ENCODE measurements at regions not wholly inside any gene's neighbourhood (a gene's known extent, or its start where the extent isn't known, plus 50 kb on each side); places are given as distances from the start of the nearest gene placed in this dataset.
"Not testable (repeated sequence)": the region's sequence is repeated elsewhere in the genome, so short reads cannot be mapped to it uniquely, and the experiment has no call there.

DNA sequence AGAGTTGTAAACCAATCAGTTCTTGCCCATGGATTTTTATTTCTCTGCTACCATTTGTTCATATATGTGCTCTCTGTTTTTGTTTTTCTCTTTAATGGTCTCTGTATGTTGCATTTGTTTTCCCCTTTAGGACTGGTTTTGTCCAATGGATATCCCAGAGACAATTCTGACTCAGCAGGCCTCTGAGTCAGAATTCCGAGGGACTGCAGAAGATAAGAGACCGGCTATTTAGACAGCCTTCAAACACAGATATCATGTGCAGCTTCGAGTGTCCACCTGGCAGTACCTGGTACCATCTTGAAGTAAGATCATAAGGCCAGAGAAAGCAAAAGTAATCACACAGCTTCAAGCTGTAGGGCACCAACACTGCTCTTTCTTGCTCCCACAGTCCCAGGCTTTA lies 125.5 kb downstream of the ELOVL4 start:
- DNase-seq: no peak
- H3K27me3 Mint-ChIP-seq: peaks cover 32% of the 10 kb centered on the region
- no peaks in the 10 kb centered on the region for H3K9me3 Mint-ChIP-seq
- H3K4me1 Mint-ChIP-seq: no peaks in the 10 kb centered on the region
- H3K4me3 Mint-ChIP-seq: no peak overlapping the region
- ATAC-seq (ENCODE audit: low read depth): no peak
- H3K27ac Mint-ChIP-seq: no peak overlapping the region
- POLR2A ChIA-PET: no interaction called here
- no peaks in the 10 kb centered on the region for H3K36me3 Mint-ChIP-seq

DNA sequence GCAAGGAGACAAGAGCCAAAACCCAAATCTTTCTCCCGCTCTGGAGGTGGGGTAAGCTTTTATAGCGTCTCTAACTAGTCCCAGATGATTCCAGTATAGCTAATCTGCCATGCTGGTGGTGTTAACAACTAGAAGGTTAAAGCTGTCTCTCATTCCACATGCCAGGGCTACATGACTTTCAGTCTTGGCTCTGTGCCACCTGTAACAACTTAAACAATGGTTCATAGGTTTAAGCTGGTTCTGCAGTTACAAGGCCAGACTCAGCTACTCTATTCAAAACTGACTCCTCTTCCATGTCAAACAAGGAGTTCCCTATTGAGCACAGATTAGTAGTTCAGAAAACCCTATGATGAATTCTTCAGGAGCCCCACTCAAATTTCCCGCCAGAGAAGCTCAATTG lies 128.9 kb downstream of the ELOVL4 start:
- DNase-seq: no peak
- Mint-ChIP-seq H3K36me3 (no peaks in the 10 kb centered on the region), H3K9me3 (no peaks in the 10 kb centered on the region), H3K27me3 (peaks cover 5% of the 10 kb centered on the region), H3K4me3 (no peak overlapping the region), H3K27ac (no peak overlapping the region), H3K4me1 (no peaks in the 10 kb centered on the region)
- POLR2A ChIA-PET: no interaction called here
- ATAC-seq (ENCODE audit: low read depth): no peak

DNA sequence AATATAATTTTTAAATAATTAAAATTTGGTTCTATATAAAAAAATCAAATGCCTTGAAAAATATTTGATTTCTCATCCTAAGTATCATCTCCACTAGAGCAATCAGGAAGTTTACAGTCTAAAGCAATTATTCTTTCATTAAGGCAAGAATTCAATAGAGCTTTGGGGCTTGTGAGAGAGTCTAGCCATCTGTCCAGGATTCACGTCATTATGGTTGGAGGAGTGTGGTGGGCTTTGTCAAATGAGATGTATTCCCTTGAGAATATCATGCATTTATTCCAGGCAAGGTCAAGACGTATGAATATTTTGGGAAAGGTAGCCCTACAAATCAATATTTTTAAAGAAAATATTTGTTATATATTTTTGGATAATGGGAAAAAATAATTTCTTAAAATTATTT lies 132.4 kb downstream of the ELOVL4 start:
- DNase-seq: no peak
- ATAC-seq (ENCODE audit: low read depth): no peak
- Mint-ChIP-seq H3K4me1 (no peaks in the 10 kb centered on the region), H3K27ac (no peak overlapping the region), H3K9me3 (no peaks in the 10 kb centered on the region), H3K27me3 (peaks cover 1% of the 10 kb centered on the region), H3K4me3 (no peak overlapping the region), H3K36me3 (no peaks in the 10 kb centered on the region)
- POLR2A ChIA-PET: no interaction called here

DNA sequence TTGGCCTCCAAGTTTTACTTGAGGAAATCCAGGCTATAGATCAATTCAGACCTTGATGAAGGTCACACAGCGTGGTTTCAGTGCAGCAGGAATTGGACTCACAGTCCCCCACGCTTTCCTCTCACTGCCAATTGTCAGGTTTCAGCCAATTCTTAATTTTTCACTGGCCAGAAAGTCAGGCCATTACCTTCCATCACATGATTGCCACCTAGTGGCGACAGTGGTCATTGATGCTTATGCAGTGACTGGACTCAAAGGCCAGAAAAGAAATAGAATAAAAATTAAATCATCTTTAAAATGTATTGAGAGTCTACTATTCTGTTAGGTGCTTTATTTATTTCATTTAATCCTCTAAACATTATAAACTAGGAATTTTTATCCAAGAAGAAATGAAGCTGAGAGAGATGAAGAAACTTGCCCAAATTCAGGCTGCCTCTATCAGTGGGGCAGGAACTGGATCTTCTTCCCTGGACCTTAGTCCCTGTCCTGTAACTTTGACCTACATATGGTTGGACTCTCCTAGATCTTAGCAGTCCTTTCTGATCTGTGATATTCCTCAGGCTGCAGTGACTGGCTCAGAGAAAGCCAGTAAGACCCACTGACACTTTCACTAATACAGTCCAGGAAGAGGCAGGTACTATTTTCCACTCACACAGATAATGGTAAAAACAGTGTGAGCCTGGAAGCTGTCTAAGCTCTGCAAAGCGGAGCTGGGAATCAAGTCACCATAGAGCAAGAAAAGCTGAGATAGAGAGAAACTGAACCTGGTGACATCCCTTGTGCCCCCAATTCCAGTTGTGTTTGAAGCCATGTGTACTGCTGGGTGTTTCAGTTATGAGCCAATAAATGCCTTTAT lies 133.3 kb downstream of the ELOVL4 start:
- Mint-ChIP-seq H3K27me3 (peaks cover 2% of the 10 kb centered on the region), H3K27ac (no peak overlapping the region), H3K4me3 (no peak overlapping the region), H3K4me1 (no peaks in the 10 kb centered on the region), H3K36me3 (no peaks in the 10 kb centered on the region), H3K9me3 (no peaks in the 10 kb centered on the region)
- DNase-seq (peak; percentile 49), ATAC-seq (ENCODE audit: low read depth) (no peak)
- POLR2A ChIA-PET: no interaction called here

DNA sequence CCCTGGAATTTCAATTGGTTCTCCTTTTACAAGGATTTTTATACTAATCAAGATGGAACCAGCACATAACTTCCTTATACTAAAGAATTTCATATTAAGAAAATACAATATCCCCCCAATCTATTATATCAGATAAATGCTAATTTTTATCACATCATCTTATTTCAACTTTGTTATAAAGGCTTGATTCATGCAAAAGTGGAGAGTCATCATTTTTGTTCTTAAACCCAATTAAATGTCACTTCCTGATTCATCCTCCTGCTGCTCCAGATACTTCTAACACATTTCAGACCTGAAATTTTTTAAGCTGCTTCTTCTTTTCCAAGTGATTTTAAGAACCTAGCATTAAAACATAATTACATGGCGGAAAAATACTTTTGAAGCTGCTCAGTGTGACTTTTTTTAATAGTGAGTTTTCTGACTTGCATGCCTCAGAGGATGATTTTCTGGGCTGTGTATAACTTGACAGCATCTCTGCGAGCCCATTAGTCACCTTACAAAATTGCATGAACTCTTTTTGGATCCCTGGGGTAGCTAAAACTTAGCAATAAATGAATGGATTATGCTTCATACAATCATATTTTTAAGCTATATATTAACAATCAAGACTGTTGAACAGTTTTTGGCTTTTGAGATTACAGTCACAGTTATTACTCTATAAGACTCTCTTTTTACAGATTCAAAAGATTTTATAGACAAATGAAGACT lies 134.1 kb downstream of the ELOVL4 start:
- Mint-ChIP-seq H3K4me3 (no peak overlapping the region), H3K27ac (no peak overlapping the region), H3K4me1 (no peaks in the 10 kb centered on the region), H3K27me3 (peaks cover 7% of the 10 kb centered on the region), H3K36me3 (no peaks in the 10 kb centered on the region), H3K9me3 (no peaks in the 10 kb centered on the region)
- DNase-seq (no peak), ATAC-seq (ENCODE audit: low read depth) (no peak)
- POLR2A ChIA-PET: no interaction called here

DNA sequence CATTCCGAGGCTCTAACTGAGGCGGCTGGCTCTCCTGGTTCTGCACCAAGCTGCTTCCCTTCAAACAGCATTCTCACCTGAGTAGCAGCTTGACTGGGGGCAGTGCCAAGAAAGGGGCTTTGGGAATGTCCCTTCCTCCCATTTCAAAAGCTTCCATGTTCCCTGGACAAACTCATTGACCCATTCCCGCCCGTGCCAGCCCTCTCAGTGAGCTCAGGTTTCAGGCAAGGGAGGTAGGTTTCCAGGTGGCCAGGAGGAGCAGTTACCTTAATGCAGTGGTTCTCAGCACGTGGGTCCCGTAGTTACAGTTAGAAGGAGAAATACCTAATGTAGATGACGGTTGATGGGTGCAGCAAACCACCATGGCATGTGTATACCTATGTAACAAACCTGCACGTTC lies 135.2 kb downstream of the ELOVL4 start:
- Mint-ChIP-seq H3K36me3 (no peaks in the 10 kb centered on the region), H3K4me1 (no peaks in the 10 kb centered on the region), H3K9me3 (no peaks in the 10 kb centered on the region), H3K27ac (no peak overlapping the region), H3K27me3 (peaks cover 12% of the 10 kb centered on the region), H3K4me3 (no peak overlapping the region)
- POLR2A ChIA-PET: no interaction called here
- DNase-seq (no peak), ATAC-seq (ENCODE audit: low read depth) (no peak)

DNA sequence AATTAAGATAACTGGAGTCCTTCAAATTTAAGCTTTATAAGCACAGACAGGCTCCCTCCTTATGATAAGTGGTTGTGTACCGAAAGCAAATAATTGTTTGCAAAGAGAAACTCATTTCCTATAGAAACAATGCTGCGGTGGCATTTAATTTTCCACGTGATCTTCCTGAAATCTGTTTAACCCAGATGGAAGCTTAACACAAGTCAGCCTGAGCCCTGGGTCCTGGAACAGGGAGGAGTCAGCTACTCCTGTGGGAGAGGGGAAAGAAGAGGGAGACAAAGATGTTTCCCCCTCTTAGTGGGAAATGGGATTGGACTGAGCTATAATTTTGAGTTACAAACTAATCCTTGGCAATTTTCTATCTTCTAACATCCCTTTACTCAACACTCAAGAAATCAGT lies 136.5 kb downstream of the ELOVL4 start:
- no peaks in the 10 kb centered on the region for H3K36me3 Mint-ChIP-seq
- no peak overlapping the region for H3K27ac Mint-ChIP-seq
- POLR2A ChIA-PET: no interaction called here
- ATAC-seq (ENCODE audit: low read depth) (no peak), DNase-seq (no peak)
- no peaks in the 10 kb centered on the region for H3K9me3 Mint-ChIP-seq
- H3K4me1 Mint-ChIP-seq: no peaks in the 10 kb centered on the region
- H3K27me3 Mint-ChIP-seq: peaks cover 12% of the 10 kb centered on the region
- H3K4me3 Mint-ChIP-seq: no peak overlapping the region

DNA sequence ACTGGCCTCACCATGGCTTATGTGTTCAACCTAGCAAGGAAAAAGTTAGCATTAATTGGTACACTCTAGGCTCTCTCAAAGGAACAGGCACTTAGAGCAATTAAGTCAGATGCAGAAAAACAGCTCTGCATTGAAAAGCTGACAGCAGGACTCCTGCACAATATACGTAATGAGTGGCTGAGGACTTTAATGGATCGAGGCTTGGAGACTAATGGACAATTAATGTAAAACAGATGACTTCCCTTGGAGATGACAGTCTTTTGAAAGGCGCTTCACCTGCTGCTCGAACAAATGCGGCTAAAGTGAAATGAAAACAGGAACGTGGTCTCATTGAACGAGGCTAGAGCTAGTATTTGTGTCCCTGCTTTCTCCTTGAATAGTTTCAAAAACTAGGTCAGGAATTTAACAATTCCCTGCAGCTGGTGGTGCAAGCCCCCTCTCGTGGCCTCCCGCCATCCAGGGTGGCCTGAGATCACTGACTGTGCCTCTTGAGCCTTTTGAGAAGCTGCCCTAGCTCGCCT lies 137.1 kb downstream of the ELOVL4 start:
- DNase-seq (no peak), ATAC-seq (ENCODE audit: low read depth) (no peak)
- H3K4me1 Mint-ChIP-seq: no peaks in the 10 kb centered on the region
- no peak overlapping the region for H3K4me3 Mint-ChIP-seq
- H3K27ac Mint-ChIP-seq: no peak overlapping the region
- POLR2A ChIA-PET: no interaction called here
- no peaks in the 10 kb centered on the region for H3K36me3 Mint-ChIP-seq
- H3K27me3 Mint-ChIP-seq: peaks cover 12% of the 10 kb centered on the region
- peaks cover 1% of the 10 kb centered on the region for H3K9me3 Mint-ChIP-seq

DNA sequence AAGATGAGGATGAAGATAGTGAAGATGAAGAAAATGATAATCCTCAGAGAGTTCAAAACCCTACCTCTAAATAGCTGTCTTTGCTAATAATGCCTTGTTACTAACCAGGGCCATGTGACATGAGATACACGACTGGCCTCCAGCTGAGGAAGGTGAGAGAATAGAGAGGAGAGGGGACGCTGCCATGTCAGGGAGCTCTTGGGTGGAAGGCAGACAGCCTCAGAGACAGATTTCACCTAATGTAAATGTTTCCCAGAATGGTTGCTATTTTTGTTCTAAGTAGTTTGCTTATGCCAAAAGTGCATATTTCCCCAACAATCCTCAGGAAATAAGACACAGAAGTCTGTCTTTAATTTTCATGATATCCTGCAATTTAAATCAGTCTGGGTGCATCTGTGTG lies 138.4 kb downstream of the ELOVL4 start:
- peaks cover 1% of the 10 kb centered on the region for H3K9me3 Mint-ChIP-seq
- POLR2A ChIA-PET: no interaction called here
- DNase-seq (no peak), ATAC-seq (ENCODE audit: low read depth) (no peak)
- peaks cover 12% of the 10 kb centered on the region for H3K27me3 Mint-ChIP-seq
- no peak overlapping the region for H3K27ac Mint-ChIP-seq
- peaks cover 8% of the 10 kb centered on the region for H3K4me1 Mint-ChIP-seq
- H3K4me3 Mint-ChIP-seq: no peak overlapping the region
- no peaks in the 10 kb centered on the region for H3K36me3 Mint-ChIP-seq

DNA sequence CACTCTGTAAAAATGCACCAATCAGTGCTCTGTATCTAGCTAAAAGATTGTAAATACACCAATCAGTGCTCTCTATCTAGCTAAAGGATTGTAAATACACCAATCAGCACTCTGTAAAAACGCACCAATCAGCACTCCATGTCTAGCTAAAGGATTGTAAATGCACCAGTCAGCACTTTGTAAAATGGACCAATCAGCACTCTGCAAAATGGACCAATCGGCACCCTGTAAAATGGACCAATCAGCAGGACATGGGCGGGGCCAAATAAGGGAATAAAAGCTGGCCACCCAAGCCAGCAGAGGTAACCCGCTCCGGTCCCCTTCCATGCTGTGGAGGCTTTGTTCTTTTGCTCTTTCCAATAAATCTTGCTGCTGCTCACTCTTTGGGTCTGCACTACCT lies 140.7 kb downstream of the ELOVL4 start:
- peaks cover 15% of the 10 kb centered on the region for H3K4me1 Mint-ChIP-seq
- H3K9me3 Mint-ChIP-seq; DNase-seq; H3K36me3 Mint-ChIP-seq; H3K27ac Mint-ChIP-seq; POLR2A ChIA-PET; ATAC-seq (ENCODE audit: low read depth); H3K4me3 Mint-ChIP-seq: not testable (repeated sequence)
- peaks cover 18% of the 10 kb centered on the region for H3K27me3 Mint-ChIP-seq

DNA sequence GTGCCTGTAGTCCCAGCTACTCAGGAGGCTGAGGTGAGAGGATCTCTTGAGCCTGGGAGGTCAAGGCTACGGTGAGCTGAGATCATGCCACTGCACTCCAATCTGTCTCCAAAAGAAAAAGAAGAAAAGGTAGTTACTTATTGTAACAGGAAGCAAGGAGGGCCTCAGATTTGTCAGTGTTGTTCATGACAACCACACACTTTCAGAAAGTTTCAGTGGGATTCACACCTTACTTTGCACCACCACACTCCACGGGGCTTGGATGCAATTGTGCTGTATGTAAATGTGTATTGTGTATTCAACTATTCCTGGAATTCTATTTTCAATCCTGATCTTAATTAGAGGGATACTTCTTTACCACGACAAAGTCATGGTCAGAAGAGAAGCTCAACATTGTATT lies 142.6 kb downstream of the ELOVL4 start:
- Mint-ChIP-seq H3K27ac (no peak overlapping the region), H3K9me3 (peaks cover 1% of the 10 kb centered on the region), H3K4me1 (peaks cover 15% of the 10 kb centered on the region), H3K4me3 (peak overlapping the region; percentile 18), H3K27me3 (peaks cover 17% of the 10 kb centered on the region), H3K36me3 (no peaks in the 10 kb centered on the region)
- POLR2A ChIA-PET: no interaction called here
- DNase-seq (no peak), ATAC-seq (ENCODE audit: low read depth) (peak; percentile 45)

DNA sequence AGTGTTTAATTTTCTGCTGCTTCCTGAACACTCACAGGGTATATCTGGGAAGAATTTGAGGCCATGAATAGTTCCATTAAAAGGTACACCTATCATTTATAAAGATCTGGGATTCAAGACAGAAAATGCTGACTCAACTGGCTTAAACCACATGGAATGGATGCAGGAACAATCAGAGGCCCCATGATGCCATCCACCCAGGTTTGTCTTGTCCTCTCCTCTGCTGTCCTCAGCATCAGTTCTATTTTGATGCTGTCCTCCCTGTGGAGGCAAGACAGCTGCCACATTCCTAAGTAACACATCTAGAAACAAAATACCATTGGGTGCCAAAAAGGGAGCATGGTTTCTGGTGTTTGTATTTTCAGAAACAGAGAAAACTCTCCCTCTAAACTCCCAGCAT lies 143.4 kb downstream of the ELOVL4 start:
- Mint-ChIP-seq H3K27me3 (peaks cover 15% of the 10 kb centered on the region), H3K4me3 (no peak overlapping the region), H3K36me3 (no peaks in the 10 kb centered on the region), H3K27ac (no peak overlapping the region), H3K4me1 (peaks cover 15% of the 10 kb centered on the region), H3K9me3 (peaks cover 1% of the 10 kb centered on the region)
- DNase-seq (no peak), ATAC-seq (ENCODE audit: low read depth) (no peak)
- POLR2A ChIA-PET: no interaction called here

DNA sequence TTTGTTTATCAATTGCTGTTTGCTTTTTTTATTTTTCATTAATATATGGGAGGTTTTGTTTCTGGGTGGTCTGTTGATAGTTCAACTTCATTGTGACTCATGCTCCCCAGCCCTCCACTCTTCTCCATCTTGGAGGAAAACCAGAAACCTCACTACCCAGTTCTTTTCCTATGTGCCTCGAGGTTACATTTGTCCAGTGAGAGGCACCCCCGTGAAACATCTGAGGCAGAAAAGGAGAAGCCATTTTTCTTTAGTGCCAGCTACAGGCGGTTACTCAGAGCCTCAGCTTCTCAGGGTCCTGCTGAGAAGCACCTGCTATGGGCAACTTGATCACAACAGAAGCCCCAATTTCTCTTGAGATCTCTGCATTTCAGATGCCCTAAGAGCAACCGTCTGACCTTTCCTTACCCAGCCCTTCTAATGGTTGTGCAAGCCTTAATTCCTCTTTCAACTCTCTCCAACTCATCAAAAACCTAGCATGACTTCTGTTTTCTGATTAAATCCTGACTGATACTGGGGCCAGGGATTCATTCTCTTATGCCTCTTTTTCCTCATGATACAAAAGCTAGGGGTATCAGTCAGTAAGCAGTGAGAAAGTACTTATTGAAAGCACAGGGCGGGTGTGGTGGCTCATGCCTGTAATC lies 144.6 kb downstream of the ELOVL4 start:
- peaks cover 1% of the 10 kb centered on the region for H3K9me3 Mint-ChIP-seq
- H3K4me3 Mint-ChIP-seq: no peak overlapping the region
- POLR2A ChIA-PET: no interaction called here
- H3K4me1 Mint-ChIP-seq: peaks cover 16% of the 10 kb centered on the region
- no peak overlapping the region for H3K27ac Mint-ChIP-seq
- H3K36me3 Mint-ChIP-seq: no peaks in the 10 kb centered on the region
- H3K27me3 Mint-ChIP-seq: peaks cover 9% of the 10 kb centered on the region
- DNase-seq (no peak), ATAC-seq (ENCODE audit: low read depth) (no peak)

DNA sequence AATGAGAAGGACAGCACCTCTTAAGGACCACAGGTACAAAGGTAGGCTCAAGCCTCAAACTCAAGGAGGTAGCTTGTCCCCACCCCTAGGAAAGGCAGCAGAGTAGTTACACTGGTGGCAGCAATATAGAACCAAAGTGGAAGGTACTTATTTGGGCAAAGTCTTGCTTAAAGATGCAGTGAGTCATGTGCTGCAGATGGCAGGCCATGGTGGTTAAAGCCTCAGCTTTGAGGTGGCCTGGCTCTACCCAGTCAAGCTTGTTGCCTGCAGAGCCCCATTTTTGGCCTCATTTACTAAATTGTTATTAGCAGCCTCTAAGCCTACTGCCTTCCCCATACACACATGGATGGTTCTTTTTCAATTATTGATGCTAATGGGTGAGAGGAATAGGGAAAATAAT lies 146.0 kb downstream of the ELOVL4 start:
- Mint-ChIP-seq H3K27me3 (peaks cover 7% of the 10 kb centered on the region), H3K9me3 (peaks cover 1% of the 10 kb centered on the region), H3K36me3 (no peaks in the 10 kb centered on the region), H3K27ac (no peak overlapping the region), H3K4me3 (no peak overlapping the region), H3K4me1 (peaks cover 19% of the 10 kb centered on the region)
- POLR2A ChIA-PET: no interaction called here
- ATAC-seq (ENCODE audit: low read depth) (peak; percentile 61), DNase-seq (no peak)
